ENCODE measurements at regions not wholly inside any gene's neighbourhood (a gene's known extent, or its start where the extent isn't known, plus 50 kb on each side); places are given as distances from the start of the nearest gene placed in this dataset.

- Mint-ChIP-seq H3K4me3 (ENCODE audit: low read depth) (no peak overlapping the region), H3K27me3 (peaks cover 41% of the 10 kb centered on the region), H3K4me1 (ENCODE audit: low read depth) (peaks cover 8% of the 10 kb centered on the region), H3K27ac (no peak overlapping the region), H3K36me3 (ENCODE audit: insufficient read depth) (no peaks in the 10 kb centered on the region), H3K9me3 (ENCODE audit: low read depth) (peaks cover 3% of the 10 kb centered on the region)
- DNase-seq (ENCODE audit: low spot score, unreplicated experiment) = no peak
- no peak for TF ChIP-seq CTCF (IDR thresholded peaks at IDR 0.05; ENCODE audit: unreplicated experiment)
These were observed 90.7 kb upstream of the SLC6A6 start for GRCh38 chr3:14311729-14312128.

- no peak for DNase-seq (ENCODE audit: low spot score, unreplicated experiment)
- Mint-ChIP-seq H3K27ac (no peak overlapping the region), H3K27me3 (peaks cover 39% of the 10 kb centered on the region), H3K36me3 (ENCODE audit: insufficient read depth) (no peaks in the 10 kb centered on the region), H3K9me3 (ENCODE audit: low read depth) (peaks cover 3% of the 10 kb centered on the region), H3K4me3 (ENCODE audit: low read depth) (no peak overlapping the region), H3K4me1 (ENCODE audit: low read depth) (peaks cover 14% of the 10 kb centered on the region)
- no peak for TF ChIP-seq CTCF (IDR thresholded peaks at IDR 0.05; ENCODE audit: unreplicated experiment)
These were observed 90.0 kb upstream of the SLC6A6 start for GRCh38 chr3:14312375-14312774.

- no peak for DNase-seq (ENCODE audit: low spot score, unreplicated experiment)
- H3K9me3 Mint-ChIP-seq (ENCODE audit: low read depth) = peaks cover 3% of the 10 kb centered on the region
These were observed 85.3 kb upstream of the SLC6A6 start for GRCh38 chr3:14317057-14317553.

GRCh38 chr3:14318646-14319045 lies 83.8 kb upstream of the SLC6A6 start:
- TF ChIP-seq CTCF (IDR thresholded peaks at IDR 0.05; ENCODE audit: unreplicated experiment) = no peak
- peaks cover 3% of the 10 kb centered on the region for H3K9me3 Mint-ChIP-seq (ENCODE audit: low read depth)
- no peak for DNase-seq (ENCODE audit: low spot score, unreplicated experiment)
- H3K27me3 Mint-ChIP-seq = peaks cover 8% of the 10 kb centered on the region
- no peak overlapping the region for H3K4me3 Mint-ChIP-seq (ENCODE audit: low read depth)
- H3K27ac Mint-ChIP-seq = no peak overlapping the region
- peaks cover 26% of the 10 kb centered on the region for H3K4me1 Mint-ChIP-seq (ENCODE audit: low read depth)
- H3K36me3 Mint-ChIP-seq (ENCODE audit: insufficient read depth) = no peaks in the 10 kb centered on the region

More at GRCh38 chr3:14317057-14317553, 85.3 kb upstream of the SLC6A6 start:
- H3K27ac Mint-ChIP-seq = peak overlapping the region; percentile 82
- peaks cover 27% of the 10 kb centered on the region for H3K4me1 Mint-ChIP-seq (ENCODE audit: low read depth)
- H3K4me3 Mint-ChIP-seq (ENCODE audit: low read depth) = no peak overlapping the region
- H3K27me3 Mint-ChIP-seq = peaks cover 17% of the 10 kb centered on the region
- H3K36me3 Mint-ChIP-seq (ENCODE audit: insufficient read depth) = no peaks in the 10 kb centered on the region
- TF ChIP-seq CTCF (IDR thresholded peaks at IDR 0.05; ENCODE audit: unreplicated experiment) = no peak

- Mint-ChIP-seq H3K36me3 (ENCODE audit: insufficient read depth) (no peaks in the 10 kb centered on the region), H3K27me3 (peaks cover 2% of the 10 kb centered on the region), H3K4me3 (ENCODE audit: low read depth) (peak overlapping the region; percentile 71), H3K9me3 (ENCODE audit: low read depth) (peaks cover 3% of the 10 kb centered on the region), H3K27ac (peak overlapping the region; percentile 56), H3K4me1 (ENCODE audit: low read depth) (peaks cover 23% of the 10 kb centered on the region)
- TF ChIP-seq CTCF (IDR thresholded peaks at IDR 0.05; ENCODE audit: unreplicated experiment) = no peak
- DNase-seq (ENCODE audit: low spot score, unreplicated experiment) = no peak
These were observed 82.7 kb upstream of the SLC6A6 start for GRCh38 chr3:14319654-14320182.

Data from progenitor cell of endocrine pancreas (in vitro differentiated cells).